HG03159 (cell line): ENCODE measurements at regions not wholly inside any gene's neighbourhood (a gene's known extent, or its start where the extent isn't known, plus 50 kb on each side); places are given as distances from the start of the nearest gene placed in this dataset.

Source experiments
- ATAC-seq: cut with Tn5 transposase; IDR thresholded peaks from one replicate; pipeline ENCODE4 v1.9.1; 2021; ENCODE audit warnings: mild to moderate bottlenecking, moderate library complexity; ENCODE audit not compliant: unreplicated experiment

GRCh38 chr12:47561746-47562145, 144.1 kb downstream of the RPAP3 start:
- ATAC-seq = no peak

GRCh38 chr12:47560415-47560814, 145.4 kb downstream of the RPAP3 start:
- no peak for ATAC-seq

- ATAC-seq = no peak
Measured at GRCh38 chr12:47558625-47559345, 147.0 kb downstream of the RPAP3 start.

GRCh38 chr12:47557386-47557785, 148.4 kb downstream of the RPAP3 start:
- no peak for ATAC-seq

- no peak for ATAC-seq
Measured at GRCh38 chr12:47556261-47557030, 149.4 kb downstream of the RPAP3 start.

GRCh38 chr12:47554046-47554653, 151.7 kb downstream of the RPAP3 start:
- no peak for ATAC-seq

GRCh38 chr12:47553266-47553665, 152.6 kb downstream of the RPAP3 start:
- no peak for ATAC-seq

GRCh38 chr12:47551426-47551851, 154.4 kb downstream of the RPAP3 start:
- ATAC-seq = no peak

- no peak for ATAC-seq
Measured at GRCh38 chr12:47549258-47549657, 156.6 kb downstream of the RPAP3 start.

- no peak for ATAC-seq
Measured at GRCh38 chr12:47548401-47548800, 157.4 kb downstream of the RPAP3 start.

- no peak for ATAC-seq
Measured at GRCh38 chr12:47547077-47547476, 158.8 kb downstream of the RPAP3 start.

- no peak for ATAC-seq
Measured at GRCh38 chr12:47545938-47546609, 159.8 kb downstream of the RPAP3 start.

- no peak for ATAC-seq
Measured at GRCh38 chr12:47534695-47535094, 171.1 kb downstream of the RPAP3 start.

- ATAC-seq = no peak
Measured at GRCh38 chr12:47530050-47530449, 175.8 kb downstream of the RPAP3 start.

GRCh38 chr12:47527816-47528215, 178.0 kb downstream of the RPAP3 start:
- no peak for ATAC-seq

- ATAC-seq = no peak
Measured at GRCh38 chr12:47520029-47520428, 185.8 kb downstream of the RPAP3 start.

- no peak for ATAC-seq
Measured at GRCh38 chr12:47517122-47517521, 188.7 kb downstream of the RPAP3 start.

GRCh38 chr12:47509398-47509851, 196.4 kb downstream of the RPAP3 start:
- ATAC-seq = no peak

GRCh38 chr12:47507221-47507620, 198.6 kb downstream of the RPAP3 start:
- no peak for ATAC-seq

- no peak for ATAC-seq
Measured at GRCh38 chr12:47504775-47505446, 200.9 kb downstream of the RPAP3 start.

- no peak for ATAC-seq
Measured at GRCh38 chr12:47493801-47494200, 212.0 kb downstream of the RPAP3 start.
